HEK293 (cell line): ENCODE measurements at regions not wholly inside any gene's neighbourhood (a gene's known extent, or its start where the extent isn't known, plus 50 kb on each side); places are given as distances from the start of the nearest gene placed in this dataset.

Source experiments
- CTCF ChIA-PET: fragments of 350-600 bp; formaldehyde crosslinking; extraction: SDS; loops from one replicate; lab custom pipeline; 2021; ENCODE audit warnings: antibody characterized with exemption; lab: Yijun Ruan, JAX
- POLR2A ChIA-PET: fragments of 300-600 bp; formaldehyde crosslinking; extraction: SDS; loops from one replicate; lab custom pipeline; 2020; ENCODE audit warnings: antibody characterized with exemption, inconsistent platforms; lab: Yijun Ruan, JAX
- H3K27ac ChIP-seq: fragments of 200-500 bp; sonication (Bioruptor generic); 2 replicates; pipeline ENCODE4 v1.5.1; 2014; ENCODE audit warnings: low read depth, low read length, control low read depth, inconsistent platforms; ENCODE audit errors: extremely low read depth
- H3K36me3 ChIP-seq, 2 experiments: fragments of 200-500 bp in 1 of 2; sonication (Bioruptor generic) in 1 of 2; 1 replicate in 1 of 2; 2 replicates in 1 of 2; pipeline ENCODE4 v1.5.1; 2014 to 2017; ENCODE audit warnings: inconsistent platforms in 2 of 2, low read length in 2 of 2; ENCODE audit not compliant: control insufficient read depth in 2 of 2, insufficient read depth in 1 of 2
- H3K4me1 ChIP-seq: fragments of 200-500 bp; sonication (Bioruptor generic); 2 replicates; pipeline ENCODE4 v1.5.1; 2014; ENCODE audit warnings: mild to moderate bottlenecking, low read length, inconsistent platforms; ENCODE audit not compliant: control insufficient read depth, insufficient read depth
- H3K4me3 ChIP-seq: 2 replicates; pipeline ENCODE4 v1.5.1; 2011; ENCODE audit warnings: low read depth, mild to moderate bottlenecking, control low read depth, low read length, moderate library complexity
- H3K9me3 ChIP-seq: fragments of 200-500 bp; sonication (Bioruptor generic); 2 replicates; pipeline ENCODE4 v1.5.1; 2014; ENCODE audit warnings: low read depth, low read length, inconsistent platforms; ENCODE audit not compliant: control insufficient read depth, insufficient read depth
- BCL6B ChIP-seq: fragments of 450-650 bp; formaldehyde crosslinking; IDR thresholded peaks from 2 replicates; pipeline ENCODE4 v1.5.1; 2017; ENCODE audit warnings: missing biosample characterization, missing genetic modification characterization
- ELK4 ChIP-seq: IDR thresholded peaks from 2 replicates; pipeline ENCODE4 v1.6.1; 2011; ENCODE audit warnings: mild to moderate bottlenecking, low read depth, low read length, borderline replicate concordance
- HOXD13 ChIP-seq: sonication (generic); formaldehyde crosslinking; IDR thresholded peaks from 2 replicates; pipeline ENCODE4 v1.8.0; 2022; ENCODE audit warnings: missing genetic modification reagents, borderline replicate concordance
- MYNN ChIP-seq: fragments of 450-650 bp; formaldehyde crosslinking; IDR thresholded peaks from 2 replicates; pipeline ENCODE4 v1.5.1; 2016; ENCODE audit warnings: missing biosample characterization, missing genetic modification characterization, borderline replicate concordance
- OSR2 ChIP-seq: fragments of 450-650 bp; formaldehyde crosslinking; IDR thresholded peaks from 2 replicates; pipeline ENCODE4 v1.5.1; 2016; ENCODE audit warnings: missing biosample characterization, missing genetic modification characterization
- TCF7L2 ChIP-seq: IDR thresholded peaks from 2 replicates; pipeline ENCODE4 v1.6.1; 2011; ENCODE audit warnings: low read depth, mild to moderate bottlenecking, inconsistent platforms, low read length, moderate library complexity, borderline replicate concordance
- ZBTB10 ChIP-seq: fragments of 450-650 bp; formaldehyde crosslinking; IDR thresholded peaks from 2 replicates; pipeline ENCODE4 v1.5.1; 2016; ENCODE audit warnings: missing biosample characterization, missing genetic modification characterization
- ZBTB11 ChIP-seq: fragments of 450-650 bp; formaldehyde crosslinking; conservative IDR thresholded peaks from 2 replicates; pipeline ENCODE4 v1.5.1; 2016; ENCODE audit warnings: low read depth, missing biosample characterization, missing genetic modification characterization
- ZBTB17 ChIP-seq: fragments of 450-650 bp; formaldehyde crosslinking; IDR thresholded peaks from 2 replicates; pipeline ENCODE4 v1.5.1; 2016; ENCODE audit warnings: missing biosample characterization, missing genetic modification characterization
- ZEB2 ChIP-seq: fragments of 450-650 bp; formaldehyde crosslinking; IDR thresholded peaks from 2 replicates; pipeline ENCODE4 v1.5.1; 2016; ENCODE audit warnings: missing biosample characterization, missing genetic modification characterization
- ZFP37 ChIP-seq: fragments of 450-650 bp; formaldehyde crosslinking; IDR thresholded peaks from 2 replicates; pipeline ENCODE4 v1.5.1; 2016; ENCODE audit warnings: missing biosample characterization, missing genetic modification characterization
- ZNF133 ChIP-seq: fragments of 450-650 bp; formaldehyde crosslinking; IDR thresholded peaks from 2 replicates; pipeline ENCODE4 v1.5.1; 2016; ENCODE audit warnings: missing biosample characterization, missing genetic modification characterization
- ZNF138 ChIP-seq: fragments of 450-650 bp; formaldehyde crosslinking; IDR thresholded peaks from 2 replicates; pipeline ENCODE4 v1.5.1; 2016; ENCODE audit warnings: missing biosample characterization, missing genetic modification characterization, borderline replicate concordance
- ZNF19 ChIP-seq: fragments of 450-650 bp; formaldehyde crosslinking; IDR thresholded peaks from 2 replicates; pipeline ENCODE4; 2016; ENCODE audit warnings: missing biosample characterization, missing genetic modification characterization, low read depth
- ZNF239 ChIP-seq: fragments of 450-650 bp; formaldehyde crosslinking; IDR thresholded peaks from 2 replicates; pipeline ENCODE4 v1.5.1; 2016; ENCODE audit warnings: missing biosample characterization, missing genetic modification characterization
- ZNF324 ChIP-seq: fragments of 450-650 bp; formaldehyde crosslinking; IDR thresholded peaks from 2 replicates; pipeline ENCODE4 v1.5.1; 2016; ENCODE audit warnings: missing biosample characterization, missing genetic modification characterization
- ZNF449 ChIP-seq: fragments of 450-650 bp; formaldehyde crosslinking; IDR thresholded peaks from 2 replicates; pipeline ENCODE4 v1.5.1; 2017; ENCODE audit warnings: missing biosample characterization, mild to moderate bottlenecking, missing genetic modification characterization, moderate library complexity
- ZNF473 ChIP-seq: fragments of 450-650 bp; formaldehyde crosslinking; IDR thresholded peaks from 2 replicates; pipeline ENCODE4 v1.5.1; 2017; ENCODE audit warnings: missing biosample characterization, missing genetic modification characterization
- ZNF513 ChIP-seq: fragments of 450-650 bp; IDR thresholded peaks from 2 replicates; pipeline ENCODE4 v1.5.1; 2018; ENCODE audit warnings: missing biosample characterization, missing genetic modification characterization
- ZNF548 ChIP-seq: fragments of 450-650 bp; formaldehyde crosslinking; IDR thresholded peaks from 2 replicates; pipeline ENCODE4 v1.5.1; 2016; ENCODE audit warnings: missing biosample characterization, missing genetic modification characterization
- ZNF610 ChIP-seq: fragments of 450-650 bp; formaldehyde crosslinking; IDR thresholded peaks from 2 replicates; pipeline ENCODE4 v1.5.1; 2016; ENCODE audit warnings: missing biosample characterization, missing genetic modification characterization, borderline replicate concordance
- ZNF626 ChIP-seq: fragments of 450-650 bp; sonication (Bioruptor Pico); formaldehyde crosslinking; IDR thresholded peaks from 2 replicates; pipeline ENCODE4 v1.5.1; 2018; ENCODE audit warnings: missing biosample characterization, missing genetic modification characterization, inconsistent platforms
- ZNF768 ChIP-seq: fragments of 450-650 bp; formaldehyde crosslinking; IDR thresholded peaks from 2 replicates; pipeline ENCODE4 v1.5.1; 2018; ENCODE audit warnings: missing biosample characterization, mild to moderate bottlenecking, missing genetic modification characterization
- ZNF837 ChIP-seq: fragments of 450-650 bp; formaldehyde crosslinking; IDR thresholded peaks from 2 replicates; pipeline ENCODE4 v1.5.1; 2016; ENCODE audit warnings: missing biosample characterization, missing genetic modification characterization
- ZNF843 ChIP-seq: fragments of 450-650 bp; formaldehyde crosslinking; IDR thresholded peaks from 2 replicates; pipeline ENCODE4 v1.5.1; 2016; ENCODE audit warnings: missing biosample characterization, missing genetic modification characterization

GRCh38 chrX:82692991-82693390 is 815.1 kb upstream of the POU3F4 start:
- ChIA-PET CTCF (no interaction called here), POLR2A (no interaction called here)
- Histone ChIP-seq H3K27ac (no peak overlapping the region), H3K36me3 (no peaks in the 10 kb centered on the region), H3K4me1 (no peaks in the 10 kb centered on the region), H3K9me3 (no peaks in the 10 kb centered on the region; the same call in none of the 2 replicates), H3K4me3 (no peak overlapping the region)
- no peak for TF ChIP-seq ZBTB17 (tag by site-specific recombination)
- no peak for TF ChIP-seq ZNF837 (tag by site-specific recombination)
- TF ChIP-seq ZNF19 (tag by site-specific recombination) = no peak
- no peak for TF ChIP-seq ZFP37 (tag by site-specific recombination)
- TF ChIP-seq ZEB2 = no peak
- no peak for TF ChIP-seq BCL6B (tag by site-specific recombination)
- TF ChIP-seq, all 188 proteins: peak for 0

- no peaks in the 10 kb centered on the region for H3K4me1 ChIP-seq
- H3K4me3 ChIP-seq = no peak overlapping the region
- H3K27ac ChIP-seq = no peak overlapping the region
- CTCF ChIA-PET = no interaction called here
- POLR2A ChIA-PET = no interaction called here
- H3K36me3 ChIP-seq = no peaks in the 10 kb centered on the region
- H3K9me3 ChIP-seq = no peaks in the 10 kb centered on the region; the same call in none of the 2 replicates
- TF ChIP-seq OSR2 (tag by site-specific recombination) = no peak
- no peak for TF ChIP-seq ZNF548 (tag by site-specific recombination)
- TF ChIP-seq ZNF449 (tag by site-specific recombination) = no peak
- no peak for TF ChIP-seq ZNF513 (tag by site-specific recombination)
- TF ChIP-seq ZNF133 (tag by site-specific recombination) = no peak
- TF ChIP-seq ZNF324 (tag by site-specific recombination) = no peak
- no peak for TF ChIP-seq ELK4
- TF ChIP-seq TCF7L2 = no peak
- no peak for TF ChIP-seq ZNF138 (tag by site-specific recombination)
- TF ChIP-seq HOXD13 (CRISPR knock-in tag) = no peak
- no peak for TF ChIP-seq ZNF768
- TF ChIP-seq ZNF626 (tag by site-specific recombination) = no peak
- TF ChIP-seq ZNF239 (tag by site-specific recombination) = no peak
- no peak for TF ChIP-seq ZNF610 (tag by site-specific recombination)
- no peak for TF ChIP-seq MYNN (tag by site-specific recombination)
- TF ChIP-seq ZBTB11 = no peak
- no peak for TF ChIP-seq ZBTB10
- no peak for TF ChIP-seq ZNF843
- TF ChIP-seq ZNF473 = no peak
Measured at GRCh38 chrX:82695066-82695465, 813.0 kb upstream of the POU3F4 start.
